B cell (primary cell): ENCODE measurements at regions not wholly inside any gene's neighbourhood (a gene's known extent, or its start where the extent isn't known, plus 50 kb on each side); places are given as distances from the start of the nearest gene placed in this dataset.

Source experiments
- ATAC-seq: fragments of 200-7000 bp; cut with Tn5 transposase; one replicate; pipeline ENCODE4 v1.10.0; 2021; ENCODE audit warnings: low read depth, mild to moderate bottlenecking, moderate number of reproducible peaks, moderate library complexity
- CTCF ChIA-PET: fragments of 350-600 bp; sonication (Branson Sonifier 250); formaldehyde crosslinking; loops from one replicate; lab custom pipeline; 2021; ENCODE audit warnings: antibody characterized with exemption, inconsistent platforms; lab: Charles Lee
- POLR2A ChIA-PET: fragments of 350-600 bp; sonication (Branson Sonifier 250); formaldehyde crosslinking; loops from one replicate; lab custom pipeline; 2021; ENCODE audit warnings: antibody characterized with exemption; lab: Charles Lee
- DNase-seq: peaks from one replicate; pipeline ENCODE4 v3.0.0; 2013
- H2AFZ ChIP-seq: 2 replicates; pipeline ENCODE4 v1.6.1; 2012; ENCODE audit warnings: mild to moderate bottlenecking, low read depth, low read length; ENCODE audit not compliant: insufficient read depth, poor library complexity, severe bottlenecking
- H3K27ac ChIP-seq, 2 donors: 1 replicate in 1 of 2; 2 replicates in 1 of 2; pipeline ENCODE4 v1.5.1; 2012 to 2013; ENCODE audit warnings: low read length in 2 of 2, mild to moderate bottlenecking in 2 of 2, moderate library complexity in 1 of 2
- H3K27me3 ChIP-seq, 4 experiments: fragments of 200-600 bp in 1 of 4; sonication (generic) in 1 of 4; replicated peaks in 1 of 4; 1 replicate in 2 of 4; 2 replicates in 2 of 4; pipeline versions ENCODE4 v1.6.1 to v1.7.0; 2013 to 2016; ENCODE audit warnings: low read length in 3 of 4, mild to moderate bottlenecking in 2 of 4, mixed read lengths in 1 of 4, moderate library complexity in 1 of 4; ENCODE audit not compliant: insufficient read depth in 4 of 4, control insufficient read depth in 3 of 4; ENCODE audit errors: control extremely low read depth in 1 of 4
- H3K36me3 ChIP-seq, 2 experiments: replicated peaks in 1 of 2; 1 replicate in 1 of 2; 2 replicates in 1 of 2; pipeline versions ENCODE4 v1.6.1 to v1.7.1; 2013; ENCODE audit warnings: low read length in 1 of 2; ENCODE audit not compliant: insufficient read depth in 2 of 2, control insufficient read depth in 1 of 2; ENCODE audit errors: control extremely low read depth in 1 of 2, extremely low read depth in 1 of 2
- H3K4me1 ChIP-seq, 2 donors: fragments of 200-600 bp in 1 of 2; sonication (generic) in 1 of 2; 1 replicate in 1 of 2; 2 replicates in 1 of 2; pipeline versions ENCODE4 v1.5.1 to v1.6.1; 2013 to 2017; ENCODE audit warnings: low read length in 2 of 2; ENCODE audit not compliant: control insufficient read depth in 2 of 2, insufficient read depth in 2 of 2
- H3K4me2 ChIP-seq: replicated peaks from 2 replicates; pipeline ENCODE3; 2012; ENCODE audit warnings: mild to moderate bottlenecking, low read depth, low read length; ENCODE audit not compliant: poor library complexity, severe bottlenecking
- H3K4me3 ChIP-seq, 5 experiments: fragments of 200-600 bp in 1 of 5; sonication (generic) in 1 of 5; 1 replicate in 3 of 5; 2 replicates in 2 of 5; pipeline versions ENCODE4 v1.5.1 to v1.7.0; 2011 to 2016; ENCODE audit warnings: low read length in 4 of 5, mild to moderate bottlenecking in 4 of 5, low read depth in 2 of 5, control low read depth in 1 of 5, moderate library complexity in 1 of 5; ENCODE audit not compliant: insufficient read depth in 1 of 5; ENCODE audit errors: control extremely low read depth in 1 of 5, extremely low read depth in 1 of 5
- H3K79me2 ChIP-seq: fragments of 200-600 bp; sonication (generic); one replicate; pipeline ENCODE4 v1.6.0; 2016; ENCODE audit warnings: low read length; ENCODE audit not compliant: control insufficient read depth, insufficient read depth
- H3K9ac ChIP-seq: fragments of 200-600 bp; sonication (generic); 2 replicates; pipeline ENCODE4 v1.6.1; 2017; ENCODE audit warnings: mild to moderate bottlenecking, low read length, moderate library complexity
- H3K9me3 ChIP-seq, 3 donors: one replicate each; pipeline versions ENCODE4 v1.6.1 to v1.7.1; 2013; ENCODE audit warnings: low read length in 2 of 3; ENCODE audit not compliant: control insufficient read depth in 2 of 3, insufficient read depth in 1 of 3; ENCODE audit errors: control extremely low read depth in 1 of 3
- H4K20me1 ChIP-seq: 2 replicates; pipeline ENCODE4 v1.6.0; 2012; ENCODE audit warnings: mild to moderate bottlenecking, low read length; ENCODE audit not compliant: insufficient read depth, control insufficient read depth, poor library complexity, severe bottlenecking
- H3K27ac Mint-ChIP-seq: one replicate; pipeline ENCODE4 v1.8.0; 2021; ENCODE audit warnings: mixed read lengths
- H3K27me3 Mint-ChIP-seq: one replicate; pipeline ENCODE4 v1.8.0; 2021; ENCODE audit warnings: mixed read lengths
- H3K4me1 Mint-ChIP-seq: one replicate; pipeline ENCODE4 v1.8.0; 2021; ENCODE audit warnings: mixed read lengths
- H3K4me3 Mint-ChIP-seq: one replicate; pipeline ENCODE4 v1.8.0; 2021; ENCODE audit warnings: mixed read lengths
- H3K9me3 Mint-ChIP-seq: one replicate; pipeline ENCODE4 v1.8.0; 2022; ENCODE audit warnings: mixed read lengths; ENCODE audit not compliant: insufficient read depth
- CTCF ChIP-seq: fragments of 200-600 bp; IDR thresholded peaks from one replicate; pipeline ENCODE4 v1.8.0; 2022; ENCODE audit warnings: antibody characterized with exemption, mild to moderate bottlenecking
- EZH2 ChIP-seq: IDR thresholded peaks from 2 replicates; pipeline ENCODE4 v1.6.1; 2012; ENCODE audit warnings: borderline replicate concordance, low read depth, mild to moderate bottlenecking, moderate library complexity, low read length; ENCODE audit not compliant: insufficient read depth, poor library complexity, severe bottlenecking
- WGBS: methylation state at CpG from one replicate; pipeline ENCODE4 v1.1.5; 2013; ENCODE audit warnings: missing lambda C conversion rate; ENCODE audit not compliant: insufficient coverage; 5-methylcytosine and 5-hydroxymethylcytosine counted together
- intact Hi-C: fragments of 100-400 bp; cut with micrococcal nuclease; formaldehyde crosslinking; loops from one replicate; pipeline ENCODE4 v1.10.0; 2022

- H3K36me3 ChIP-seq: no peaks in the 10 kb centered on the region
- ChIA-PET POLR2A (no interaction called here), CTCF (no interaction called here)
- Mint-ChIP-seq H3K27me3 (no peaks in the 10 kb centered on the region), H3K9me3 (peaks cover 10% of the 10 kb centered on the region), H3K4me3 (no peak overlapping the region), H3K27ac (no peak overlapping the region), H3K4me1 (no peaks in the 10 kb centered on the region)
- WGBS: 94% methylated on average over 7 of the region's 8 CpGs
- ATAC-seq (no peak), DNase-seq (no peak)
- no peak overlapping the region for H2AFZ ChIP-seq
- H3K4me3 ChIP-seq: no peak overlapping the region
- intact Hi-C loops: no loop called here
- H3K27ac ChIP-seq: no peak overlapping the region
- peaks cover 0 to 6% (median 2%) of the 10 kb centered on the region in 3 donors for H3K9me3 ChIP-seq
- H4K20me1 ChIP-seq: no peaks in the 10 kb centered on the region
- no peaks in the 10 kb centered on the region for H3K4me1 ChIP-seq
- TF ChIP-seq EZH2: no peak
- no peak for TF ChIP-seq CTCF
- H3K9ac ChIP-seq: no peak overlapping the region
- H3K4me2 ChIP-seq: no peak overlapping the region
- H3K79me2 ChIP-seq: no peaks in the 10 kb centered on the region
- no peaks in the 10 kb centered on the region for H3K27me3 ChIP-seq
Measured at GRCh38 chr6:78132671-78133410, 480.0 kb downstream of the MEI4 start.

- H3K4me3 ChIP-seq: no peak overlapping the region
- H3K27me3 ChIP-seq: no peaks in the 10 kb centered on the region
- WGBS: no CpG with 5 or more reads among the region's 3 CpGs
- no peaks in the 10 kb centered on the region for H4K20me1 ChIP-seq
- POLR2A ChIA-PET: no interaction called here
- H3K4me2 ChIP-seq: no peak overlapping the region
- H3K9me3 ChIP-seq: no peaks in the 10 kb centered on the region
- H2AFZ ChIP-seq: no peak overlapping the region
- no peak for ATAC-seq
- CTCF ChIA-PET: no interaction called here
- no peak overlapping the region for H3K9ac ChIP-seq
- H3K27ac ChIP-seq: no peak overlapping the region
- intact Hi-C loops: no loop called here
- Mint-ChIP-seq H3K4me3 (no peak overlapping the region), H3K27ac (no peak overlapping the region), H3K9me3 (no peaks in the 10 kb centered on the region), H3K4me1 (no peaks in the 10 kb centered on the region), H3K27me3 (no peaks in the 10 kb centered on the region)
- DNase-seq: no peak
- no peaks in the 10 kb centered on the region for H3K79me2 ChIP-seq
- no peaks in the 10 kb centered on the region for H3K36me3 ChIP-seq
- H3K4me1 ChIP-seq: no peaks in the 10 kb centered on the region
- TF ChIP-seq CTCF: no peak
- no peak for TF ChIP-seq EZH2
Measured at GRCh38 chr6:78150425-78150824, 497.6 kb downstream of the MEI4 start.
